BJ (cell line): ENCODE measurements at regions not wholly inside any gene's neighbourhood (a gene's known extent, or its start where the extent isn't known, plus 50 kb on each side); places are given as distances from the start of the nearest gene placed in this dataset.

ENCODE experiments used
- CTCF ChIA-PET: fragments of 350-600 bp; formaldehyde crosslinking; extraction: SDS; loops from one replicate; lab custom pipeline; 2021; ENCODE audit warnings: antibody characterized with exemption, inconsistent platforms; lab: Yijun Ruan, JAX
- POLR2A ChIA-PET: fragments of 300-600 bp; sonication (Branson Sonifier 250); formaldehyde crosslinking; extraction: SDS; loops from one replicate; lab custom pipeline; 2021; ENCODE audit warnings: antibody characterized with exemption; lab: Charles Lee
- DNase-seq: peaks from one replicate; pipeline ENCODE4 v3.0.0-alpha.2; 2011; ENCODE audit warnings: low read depth
- H3K27me3 ChIP-seq: 2 replicates; pipeline ENCODE4 v1.6.0; 2011; ENCODE audit warnings: low read length; ENCODE audit not compliant: control insufficient read depth, insufficient read depth
- H3K36me3 ChIP-seq: 2 replicates; pipeline ENCODE4 v1.5.1; 2011; ENCODE audit warnings: low read length; ENCODE audit not compliant: control insufficient read depth, insufficient read depth
- H3K4me3 ChIP-seq: 2 replicates; pipeline ENCODE4 v1.5.1; 2011; ENCODE audit warnings: low read depth, mild to moderate bottlenecking, control low read depth, low read length
- CTCF ChIP-seq: IDR thresholded peaks from 2 replicates; pipeline ENCODE4 v1.5.1; 2011; ENCODE audit warnings: low read depth, mild to moderate bottlenecking, control low read depth, inconsistent platforms, low read length, moderate library complexity; ENCODE audit not compliant: insufficient read depth

GRCh38 chr2:134099273-134099672, 154.6 kb upstream of the MGAT5 start:
- TF ChIP-seq CTCF = no peak
- CTCF ChIA-PET = no interaction called here
- no peak for DNase-seq
- POLR2A ChIA-PET = no interaction called here
- H3K27me3 ChIP-seq = peaks cover 3% of the 10 kb centered on the region; the same call in 1 of the 2 replicates
- H3K36me3 ChIP-seq = no peaks in the 10 kb centered on the region
- H3K4me3 ChIP-seq = no peak overlapping the region

- ChIA-PET POLR2A (no interaction called here), CTCF (interaction anchor here (1.5 kb wide), 1 partner anchor 26 kb away, joined by 4 read pairs; no protein-coding TSS in a partner anchor)
- Histone ChIP-seq H3K36me3 (no peaks in the 10 kb centered on the region), H3K4me3 (no peak overlapping the region), H3K27me3 (peaks cover 3% of the 10 kb centered on the region; the same call in 1 of the 2 replicates)
- no peak for TF ChIP-seq CTCF
- DNase-seq = no peak
Measured at GRCh38 chr2:134103196-134103595, 150.7 kb upstream of the MGAT5 start.

DNA sequence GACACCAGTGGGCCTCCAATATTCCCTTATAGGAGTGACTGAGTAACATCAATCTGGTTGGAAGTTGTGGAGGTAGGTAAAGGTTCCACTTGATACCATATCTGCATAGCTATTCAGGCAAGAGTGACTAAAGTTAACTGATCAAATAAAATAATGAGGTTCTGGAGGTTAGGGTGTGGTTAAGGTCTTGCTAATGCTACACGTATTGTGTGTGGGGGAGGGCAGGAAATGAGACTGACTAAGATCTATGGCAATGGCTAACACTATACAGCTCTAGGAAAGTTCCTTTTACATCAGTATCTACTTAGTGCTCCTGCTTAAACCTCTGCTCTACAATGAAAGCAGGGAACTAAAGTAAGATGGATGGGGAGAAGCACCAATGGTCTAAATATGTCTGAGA, 149.1 kb upstream of the MGAT5 start:
- no peaks in the 10 kb centered on the region for H3K36me3 ChIP-seq
- POLR2A ChIA-PET = no interaction called here
- no peak for DNase-seq

DNA sequence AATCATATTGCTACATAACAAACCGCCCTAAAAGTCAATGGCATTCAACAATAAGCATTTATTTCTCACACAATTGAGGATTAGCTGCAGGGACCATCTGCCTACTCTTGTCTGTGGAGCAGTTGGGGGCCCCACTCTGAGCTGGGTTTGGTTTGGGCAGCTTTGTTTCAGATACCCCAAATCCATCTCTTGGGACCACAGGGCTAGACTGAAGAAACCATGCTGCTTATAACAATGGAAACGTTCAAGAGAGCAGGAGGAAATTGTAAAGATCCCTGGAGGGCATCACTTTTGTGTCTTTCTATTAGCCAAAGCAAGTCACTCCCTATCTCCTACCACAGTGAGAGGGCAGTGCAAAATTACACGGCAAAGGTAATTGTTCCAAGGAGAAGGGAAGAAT, 146.5 kb upstream of the MGAT5 start:
- no peak for TF ChIP-seq CTCF

More for the DNA sequence above, 149.1 kb upstream of the MGAT5 start:
- no peak for TF ChIP-seq CTCF
- CTCF ChIA-PET = interaction anchor here (1.0 to 1.3 kb wide), 2 partner anchors 14 to 218 kb away, joined by 3 read pairs; no protein-coding TSS in a partner anchor
- Histone ChIP-seq H3K27me3 (peaks cover 3% of the 10 kb centered on the region; the same call in 1 of the 2 replicates), H3K4me3 (no peak overlapping the region)

DNA sequence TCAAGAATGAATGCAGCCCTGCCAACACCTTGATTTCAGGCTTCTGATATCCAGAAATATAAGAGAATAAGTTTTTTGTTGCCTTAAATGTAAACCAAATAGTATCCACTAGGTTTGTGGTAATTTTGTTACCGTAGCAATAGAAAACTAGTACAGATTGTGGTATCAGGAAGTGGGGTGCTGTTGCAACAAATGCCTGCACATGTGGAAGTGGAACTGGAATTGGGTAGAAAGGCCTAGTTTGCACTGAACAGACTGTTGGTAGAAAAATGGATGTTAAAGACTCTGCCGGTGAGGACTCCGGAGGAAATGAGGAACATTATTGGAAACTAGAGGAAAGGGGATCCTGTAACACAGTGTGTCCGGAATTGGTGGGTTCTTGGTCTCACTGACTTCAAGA, 145.8 kb upstream of the MGAT5 start:
- no peak for TF ChIP-seq CTCF
- ChIA-PET CTCF (interaction anchor here (0.9 kb wide), 1 partner anchor 10 kb away, joined by 4 read pairs; no protein-coding TSS in a partner anchor), POLR2A (no interaction called here)
- Histone ChIP-seq H3K27me3 (peaks cover 2% of the 10 kb centered on the region; the same call in 1 of the 2 replicates), H3K4me3 (no peak overlapping the region), H3K36me3 (no peaks in the 10 kb centered on the region)
- DNase-seq = no peak

More for the DNA sequence above, 146.5 kb upstream of the MGAT5 start:
- peaks cover 3% of the 10 kb centered on the region; the same call in 1 of the 2 replicates for H3K27me3 ChIP-seq
- POLR2A ChIA-PET = no interaction called here
- CTCF ChIA-PET = no interaction called here
- no peak for DNase-seq
- H3K36me3 ChIP-seq = no peaks in the 10 kb centered on the region
- H3K4me3 ChIP-seq = no peak overlapping the region
